BE2C (cell line): ENCODE measurements at regions not wholly inside any gene's neighbourhood (a gene's known extent, or its start where the extent isn't known, plus 50 kb on each side); places are given as distances from the start of the nearest gene placed in this dataset.

ENCODE experiments used
- DNase-seq: peaks from one replicate; pipeline ENCODE4 v3.0.0-alpha.2; 2020
- H3K27me3 ChIP-seq: fragments of 250-450 bp; sonication (Bioruptor Pico); 2 replicates; pipeline ENCODE4 v1.5.1; 2020; ENCODE audit warnings: mild to moderate bottlenecking
- H3K36me3 ChIP-seq: fragments of 250-450 bp; sonication (Bioruptor Pico); 2 replicates; pipeline ENCODE4 v1.5.1; 2020; ENCODE audit warnings: mild to moderate bottlenecking
- H3K4me1 ChIP-seq: fragments of 250-450 bp; sonication (Bioruptor Pico); 2 replicates; pipeline ENCODE4 v1.5.1; 2020
- H3K4me3 ChIP-seq: 2 replicates; pipeline ENCODE4 v1.5.1; 2011; ENCODE audit warnings: low read depth, low read length
- H3K9me3 ChIP-seq: fragments of 250-450 bp; sonication (Bioruptor Pico); 2 replicates; pipeline ENCODE4 v1.5.1; 2020
- CTCF ChIP-seq: IDR thresholded peaks from 2 replicates; pipeline ENCODE4 v1.5.1; 2012; ENCODE audit warnings: mild to moderate bottlenecking, low read depth, low read length

DNA sequence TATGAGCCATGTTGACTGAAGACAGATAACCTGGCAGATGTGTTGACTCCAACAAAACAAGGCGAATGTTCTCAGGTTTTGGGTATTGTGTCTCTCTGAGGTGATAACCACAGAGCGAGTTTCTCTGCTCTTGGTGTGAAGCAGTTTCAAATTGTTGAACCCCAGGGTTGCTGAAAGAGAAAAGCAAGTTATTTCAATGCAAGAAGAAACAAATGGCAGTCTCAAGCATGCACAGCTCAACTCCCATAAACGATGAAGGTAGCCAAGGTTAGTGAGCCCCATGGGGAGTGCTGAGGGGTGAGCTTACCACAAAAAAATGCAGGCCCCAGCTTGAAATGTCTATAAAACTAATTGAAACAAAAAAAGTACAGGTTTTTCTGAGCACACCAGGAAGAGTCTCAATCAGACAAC, 220.8 kb upstream of the DAPK1 start:
- H3K4me3 ChIP-seq, result no peak overlapping the region
- no peaks in the 10 kb centered on the region for H3K4me1 ChIP-seq
- no peak for DNase-seq
- no peak for TF ChIP-seq CTCF
- no peaks in the 10 kb centered on the region for H3K9me3 ChIP-seq
- H3K36me3 ChIP-seq, result no peaks in the 10 kb centered on the region
- H3K27me3 ChIP-seq, result no peaks in the 10 kb centered on the region

- H3K27me3 ChIP-seq, result no peaks in the 10 kb centered on the region
Observed at GRCh38 chr9:87277346-87277745, 220.3 kb upstream of the DAPK1 start.

DNA sequence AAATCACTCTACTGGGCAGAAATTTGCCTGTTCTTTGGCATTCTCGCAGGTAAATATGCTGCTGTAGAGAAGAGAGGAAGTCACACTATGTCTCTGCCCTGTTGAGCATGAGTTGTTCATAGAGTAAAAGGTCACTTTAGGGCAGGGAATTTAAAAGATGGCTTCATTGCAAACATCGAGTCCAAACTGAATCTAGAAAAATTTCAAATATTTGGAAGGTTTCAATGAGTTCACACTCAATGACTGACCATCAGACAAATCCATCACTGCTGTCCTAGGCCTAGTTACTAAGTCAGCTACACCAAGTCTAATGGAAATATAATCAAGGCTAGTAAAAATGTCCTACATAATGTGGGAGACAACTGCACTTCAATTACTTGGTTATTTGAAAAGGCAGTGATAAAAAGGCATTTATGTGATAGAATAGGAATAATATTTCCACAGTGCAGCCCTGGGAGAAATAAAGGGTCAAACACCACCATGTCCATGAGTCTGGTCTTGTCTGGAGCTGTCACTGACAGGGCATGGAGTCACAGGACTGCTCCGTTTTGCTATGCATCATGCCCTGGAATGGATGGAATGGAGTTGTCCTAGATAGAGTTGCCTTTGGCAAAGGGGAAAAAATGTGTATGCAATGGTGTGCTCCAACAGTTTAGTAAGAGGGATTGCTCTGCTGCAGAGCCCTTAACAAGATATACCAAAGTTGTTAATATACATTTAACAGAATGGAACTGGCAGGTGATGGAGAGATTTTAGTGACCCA, 218.5 kb upstream of the DAPK1 start:
- no peak for TF ChIP-seq CTCF
- Histone ChIP-seq H3K4me1 (no peaks in the 10 kb centered on the region), H3K9me3 (no peaks in the 10 kb centered on the region), H3K36me3 (no peaks in the 10 kb centered on the region), H3K27me3 (no peaks in the 10 kb centered on the region), H3K4me3 (no peak overlapping the region)
- no peak for DNase-seq

More at GRCh38 chr9:87277346-87277745, 220.3 kb upstream of the DAPK1 start:
- DNase-seq, result no peak
- no peaks in the 10 kb centered on the region for H3K36me3 ChIP-seq
- H3K9me3 ChIP-seq, result no peaks in the 10 kb centered on the region
- no peak overlapping the region for H3K4me3 ChIP-seq
- no peaks in the 10 kb centered on the region for H3K4me1 ChIP-seq
- TF ChIP-seq CTCF, result no peak

DNA sequence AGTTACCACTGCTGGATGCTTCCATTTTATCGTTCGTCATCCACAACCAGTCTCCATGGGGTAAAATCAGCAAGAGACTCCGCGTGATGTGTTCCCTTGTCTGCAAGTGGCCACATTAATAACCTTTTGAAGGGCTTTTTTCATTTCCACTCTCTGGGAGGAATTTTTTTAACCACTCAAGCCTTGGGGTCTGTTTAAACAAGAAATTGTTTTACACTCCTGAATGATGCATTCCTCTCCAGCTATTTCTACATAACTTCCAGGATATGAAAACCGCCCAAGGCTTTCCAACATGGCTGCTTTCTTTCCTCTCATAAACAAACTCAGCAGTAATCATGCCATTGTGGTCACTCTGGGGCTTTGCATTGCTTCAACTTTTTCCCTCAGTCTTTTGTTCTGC, 217.2 kb upstream of the DAPK1 start:
- Histone ChIP-seq H3K36me3 (no peaks in the 10 kb centered on the region), H3K27me3 (no peaks in the 10 kb centered on the region), H3K4me3 (no peak overlapping the region), H3K9me3 (no peaks in the 10 kb centered on the region), H3K4me1 (no peaks in the 10 kb centered on the region)
- no peak for DNase-seq
- no peak for TF ChIP-seq CTCF

- TF ChIP-seq CTCF, result no peak
Observed at GRCh38 chr9:87282538-87282937, 215.1 kb upstream of the DAPK1 start.

DNA sequence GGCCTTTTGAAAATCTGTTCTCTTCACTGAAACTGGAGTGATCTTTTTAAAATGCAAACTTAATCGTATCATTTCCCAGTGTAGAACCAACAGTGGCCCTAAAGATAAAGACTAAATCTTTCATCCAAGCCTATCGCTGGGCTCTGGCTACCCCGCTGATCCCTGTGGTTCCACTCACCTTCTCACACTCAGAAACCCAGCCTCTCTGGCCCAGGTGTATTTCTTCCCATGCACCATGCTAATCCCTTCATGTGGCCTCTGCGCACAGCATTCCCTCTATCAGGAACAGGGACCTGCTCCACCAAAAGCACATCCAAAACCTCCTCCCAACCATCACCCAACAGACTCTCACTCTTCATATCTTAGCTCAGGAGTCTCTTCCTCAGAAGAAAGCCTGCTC, 214.1 kb upstream of the DAPK1 start:
- no peaks in the 10 kb centered on the region for H3K36me3 ChIP-seq
- no peak overlapping the region for H3K4me3 ChIP-seq
- no peak for TF ChIP-seq CTCF
- DNase-seq, result no peak
- no peaks in the 10 kb centered on the region for H3K9me3 ChIP-seq
- H3K27me3 ChIP-seq, result no peaks in the 10 kb centered on the region
- H3K4me1 ChIP-seq, result no peaks in the 10 kb centered on the region

More at GRCh38 chr9:87282538-87282937, 215.1 kb upstream of the DAPK1 start:
- no peak for DNase-seq
- Histone ChIP-seq H3K36me3 (no peaks in the 10 kb centered on the region), H3K4me3 (no peak overlapping the region), H3K4me1 (no peaks in the 10 kb centered on the region), H3K9me3 (no peaks in the 10 kb centered on the region), H3K27me3 (no peaks in the 10 kb centered on the region)
